ENCODE measurements at regions not wholly inside any gene's neighbourhood (a gene's known extent, or its start where the extent isn't known, plus 50 kb on each side); places are given as distances from the start of the nearest gene placed in this dataset.
"Not testable (repeated sequence)": the region's sequence is repeated elsewhere in the genome, so short reads cannot be mapped to it uniquely, and the experiment has no call there.

GRCh38 chr17:68766640-68767039, 165.5 kb upstream of the FAM20A start:
- Histone ChIP-seq H3K9me3 (ENCODE audit: low read depth, low read length) (no peaks in the 10 kb centered on the region), H3K4me1 (ENCODE audit: insufficient read depth, low read length) (no peaks in the 10 kb centered on the region), H3K27me3 (ENCODE audit: insufficient read depth, low read length) (no peaks in the 10 kb centered on the region), H3K4me3 (ENCODE audit: low read length) (no peak overlapping the region)

DNA sequence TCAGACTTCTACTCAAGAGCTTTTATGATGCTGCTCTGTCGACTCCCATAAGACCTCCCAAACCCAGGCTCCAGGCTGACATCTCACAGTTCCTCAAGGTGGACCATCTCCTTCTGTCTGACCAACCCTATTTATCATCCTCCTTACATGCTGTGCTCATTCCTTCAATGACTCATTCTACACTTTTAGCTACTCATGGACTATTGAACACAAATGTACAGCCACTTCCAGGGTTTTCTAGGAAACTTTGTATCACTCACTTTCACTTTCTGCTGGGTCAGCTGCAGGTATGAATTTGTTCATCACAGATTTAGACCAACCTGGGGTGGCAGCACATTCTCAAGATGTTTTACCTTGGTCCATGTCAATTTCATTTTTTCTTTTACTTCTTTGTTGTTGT, 162.4 kb upstream of the FAM20A start:
- Histone ChIP-seq H3K4me1 (ENCODE audit: insufficient read depth, low read length) (peaks cover 5% of the 10 kb centered on the region), H3K9me3 (ENCODE audit: low read depth, low read length) (no peaks in the 10 kb centered on the region), H3K27me3 (ENCODE audit: insufficient read depth, low read length) (no peaks in the 10 kb centered on the region)

DNA sequence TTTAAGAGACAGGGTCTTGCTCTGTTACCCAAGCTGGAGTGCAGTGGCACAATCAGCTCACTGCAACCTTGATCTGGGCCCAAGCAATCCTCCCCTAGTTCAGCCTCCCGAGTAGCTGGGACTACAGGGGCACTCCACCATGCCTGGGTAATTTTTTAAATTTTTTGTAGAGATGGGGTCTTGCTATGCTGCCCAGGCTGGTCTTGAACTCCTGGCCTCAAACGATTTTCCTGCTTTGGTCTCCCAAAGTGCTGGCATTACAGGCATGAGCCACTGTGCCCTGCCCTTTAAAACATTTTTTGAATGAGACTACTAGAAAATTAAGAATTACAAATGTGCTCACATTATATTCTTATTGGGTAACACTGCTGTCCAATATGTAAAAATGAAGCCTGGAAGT, 161.7 kb upstream of the FAM20A start:
- H3K9me3 ChIP-seq (ENCODE audit: low read depth, low read length), result no peaks in the 10 kb centered on the region
- H3K4me3 ChIP-seq (ENCODE audit: low read length), result no peak overlapping the region
- peaks cover 5% of the 10 kb centered on the region for H3K4me1 ChIP-seq (ENCODE audit: insufficient read depth, low read length)
- H3K27me3 ChIP-seq (ENCODE audit: insufficient read depth, low read length), result no peaks in the 10 kb centered on the region

More for the DNA sequence above, 162.4 kb upstream of the FAM20A start:
- H3K4me3 ChIP-seq (ENCODE audit: low read length), result no peak overlapping the region

DNA sequence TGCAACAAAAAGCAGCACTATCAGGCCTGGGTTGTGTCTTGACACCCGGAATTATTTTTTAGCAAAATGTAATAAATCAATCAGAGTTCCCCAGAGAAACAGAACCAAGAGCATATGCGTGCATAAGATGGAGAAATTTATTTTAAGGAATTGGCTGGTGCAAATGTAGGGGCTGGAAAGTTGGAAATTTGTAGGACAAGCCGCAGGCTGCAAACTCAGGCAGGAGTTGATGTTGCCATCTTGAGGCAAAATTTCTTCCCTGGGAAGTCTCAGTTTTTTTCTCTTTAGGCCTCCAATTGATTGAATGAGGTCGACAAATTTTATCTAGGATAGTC, 158.9 kb upstream of the FAM20A start:
- Histone ChIP-seq H3K4me1 (ENCODE audit: insufficient read depth, low read length) (peaks cover 5% of the 10 kb centered on the region), H3K27me3 (ENCODE audit: insufficient read depth, low read length) (no peaks in the 10 kb centered on the region), H3K4me3 (ENCODE audit: low read length) (no peak overlapping the region), H3K9me3 (ENCODE audit: low read depth, low read length) (no peaks in the 10 kb centered on the region)

- H3K9me3 ChIP-seq (ENCODE audit: low read depth, low read length), result no peaks in the 10 kb centered on the region
- no peaks in the 10 kb centered on the region for H3K27me3 ChIP-seq (ENCODE audit: insufficient read depth, low read length)
- H3K4me1 ChIP-seq (ENCODE audit: insufficient read depth, low read length), result peaks cover 5% of the 10 kb centered on the region
- peak overlapping the region; percentile 33 for H3K4me3 ChIP-seq (ENCODE audit: low read length)
Observed at GRCh38 chr17:68759343-68760140, 158.4 kb upstream of the FAM20A start.

GRCh38 chr17:68759002-68759342, 157.8 kb upstream of the FAM20A start:
- Histone ChIP-seq H3K4me1 (ENCODE audit: insufficient read depth, low read length) (peaks cover 5% of the 10 kb centered on the region), H3K27me3 (ENCODE audit: insufficient read depth, low read length) (no peaks in the 10 kb centered on the region), H3K4me3 (ENCODE audit: low read length) (no peak overlapping the region), H3K9me3 (ENCODE audit: low read depth, low read length) (no peaks in the 10 kb centered on the region)

GRCh38 chr17:68757866-68758757, 156.9 kb upstream of the FAM20A start:
- H3K4me3 ChIP-seq (ENCODE audit: low read length); H3K9me3 ChIP-seq (ENCODE audit: low read depth, low read length); H3K27me3 ChIP-seq (ENCODE audit: insufficient read depth, low read length); H3K4me1 ChIP-seq (ENCODE audit: insufficient read depth, low read length): not testable (repeated sequence)

DNA sequence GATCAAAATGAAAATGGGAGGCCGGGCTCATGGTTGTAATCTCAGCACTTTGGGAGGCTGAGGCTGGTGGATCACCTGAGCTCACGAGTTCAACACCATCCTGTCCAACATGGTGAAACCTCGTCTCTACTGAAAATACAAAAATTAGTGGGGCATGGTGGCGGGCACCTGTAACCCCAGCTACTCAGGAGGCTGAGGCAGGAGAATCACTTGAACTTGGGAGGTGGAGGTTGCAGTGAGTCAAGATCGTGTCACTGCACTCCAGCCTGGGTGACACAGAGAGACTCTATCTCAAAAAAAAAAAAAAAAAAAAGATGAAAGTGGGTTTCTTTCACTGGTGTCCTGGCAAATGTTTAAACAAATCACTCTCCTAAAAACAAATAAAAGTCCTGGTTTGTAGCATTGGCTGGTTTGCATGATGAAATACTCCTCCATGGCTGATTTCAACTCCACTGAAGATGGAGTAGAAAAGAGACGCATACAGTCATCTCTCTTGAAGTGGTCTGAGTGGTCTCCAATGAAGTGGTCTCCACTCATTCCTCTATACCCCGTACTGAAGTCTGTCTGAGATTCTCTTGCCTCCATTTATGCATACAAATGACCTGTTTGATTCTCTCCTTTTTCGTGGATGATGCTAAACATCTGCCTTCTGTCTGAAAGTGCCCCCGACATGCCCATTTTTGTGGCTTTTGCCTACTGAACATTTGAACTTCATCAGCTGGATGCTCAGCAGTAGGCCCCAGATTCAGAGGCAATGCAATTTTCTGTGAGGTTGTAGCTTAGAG, 153.0 kb upstream of the FAM20A start:
- no peaks in the 10 kb centered on the region for H3K27me3 ChIP-seq (ENCODE audit: insufficient read depth, low read length)
- no peaks in the 10 kb centered on the region for H3K9me3 ChIP-seq (ENCODE audit: low read depth, low read length)
- no peak overlapping the region for H3K4me3 ChIP-seq (ENCODE audit: low read length)
- peaks cover under 1% of the 10 kb centered on the region for H3K4me1 ChIP-seq (ENCODE audit: insufficient read depth, low read length)

- no peaks in the 10 kb centered on the region for H3K9me3 ChIP-seq (ENCODE audit: low read depth, low read length)
- no peak overlapping the region for H3K4me3 ChIP-seq (ENCODE audit: low read length)
- H3K27me3 ChIP-seq (ENCODE audit: insufficient read depth, low read length), result no peaks in the 10 kb centered on the region
- no peaks in the 10 kb centered on the region for H3K4me1 ChIP-seq (ENCODE audit: insufficient read depth, low read length)
Observed at GRCh38 chr17:68750208-68750562, 149.0 kb upstream of the FAM20A start.

DNA sequence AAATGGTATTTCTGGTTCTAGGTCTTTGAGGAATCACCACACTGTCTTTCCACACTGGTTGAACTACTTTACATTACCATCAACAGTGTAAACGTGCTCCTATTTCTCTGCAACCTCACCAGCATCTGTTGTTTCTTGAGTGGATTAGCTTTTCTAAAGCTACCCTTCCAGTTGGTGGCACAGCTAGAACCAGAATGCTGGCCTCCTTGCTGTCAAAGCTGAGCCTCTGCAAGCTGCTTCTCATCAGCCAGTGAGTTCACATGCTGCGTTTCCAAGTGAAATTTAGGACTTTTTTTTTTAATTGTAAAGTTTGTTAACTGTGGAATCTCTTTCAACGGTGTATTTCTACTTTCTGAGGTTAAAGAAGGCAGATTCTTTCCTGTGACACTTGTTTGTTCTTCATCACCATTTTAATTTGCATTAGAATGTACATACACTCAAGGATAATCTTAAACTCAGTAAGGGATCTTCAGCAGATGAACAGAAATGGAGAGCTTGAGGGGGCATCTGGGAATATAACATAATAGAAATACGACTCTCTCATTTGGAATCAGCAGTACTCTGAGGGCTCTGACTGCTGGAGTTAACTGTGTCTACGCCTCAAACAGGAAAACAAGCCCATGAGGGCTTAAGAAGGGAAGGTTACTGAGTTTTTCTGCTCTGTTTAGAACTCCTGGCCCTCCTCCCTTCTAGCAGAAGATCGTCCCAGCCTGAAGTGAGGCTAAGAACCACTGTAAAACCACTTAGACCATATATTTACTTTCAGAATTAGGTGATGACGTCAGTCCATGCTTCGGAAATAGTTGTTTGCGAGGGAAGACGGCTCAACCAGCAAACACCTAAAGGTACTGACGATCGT, 148.4 kb upstream of the FAM20A start:
- Histone ChIP-seq H3K4me3 (ENCODE audit: low read length) (no peak overlapping the region), H3K9me3 (ENCODE audit: low read depth, low read length) (no peaks in the 10 kb centered on the region), H3K27me3 (ENCODE audit: insufficient read depth, low read length) (no peaks in the 10 kb centered on the region), H3K4me1 (ENCODE audit: insufficient read depth, low read length) (no peaks in the 10 kb centered on the region)

DNA sequence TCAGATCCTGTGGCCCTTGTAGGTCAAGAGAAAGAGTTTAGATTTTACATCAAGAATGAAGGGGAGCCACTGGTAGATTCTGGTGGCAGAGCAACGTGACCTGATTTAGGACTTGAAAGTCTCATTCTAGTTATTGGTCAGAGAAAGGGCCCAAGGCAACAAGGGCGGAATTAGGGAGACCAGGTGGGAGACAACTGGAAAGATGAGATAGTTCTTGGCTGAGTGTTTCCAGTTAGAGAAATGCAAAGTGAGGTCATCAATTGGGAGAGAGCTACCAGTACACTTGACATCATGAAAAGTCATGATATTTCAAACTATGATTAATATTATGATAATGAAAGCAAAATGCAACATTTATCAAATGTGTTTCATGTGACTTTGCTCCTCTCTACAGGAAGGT, 147.2 kb upstream of the FAM20A start:
- Histone ChIP-seq H3K27me3 (ENCODE audit: insufficient read depth, low read length) (no peaks in the 10 kb centered on the region), H3K9me3 (ENCODE audit: low read depth, low read length) (no peaks in the 10 kb centered on the region), H3K4me1 (ENCODE audit: insufficient read depth, low read length) (no peaks in the 10 kb centered on the region), H3K4me3 (ENCODE audit: low read length) (no peak overlapping the region)

- Histone ChIP-seq H3K4me3 (ENCODE audit: low read length) (no peak overlapping the region), H3K4me1 (ENCODE audit: insufficient read depth, low read length) (no peaks in the 10 kb centered on the region), H3K9me3 (ENCODE audit: low read depth, low read length) (no peaks in the 10 kb centered on the region), H3K27me3 (ENCODE audit: insufficient read depth, low read length) (peaks cover 5% of the 10 kb centered on the region)
Observed at GRCh38 chr17:68740555-68741447, 139.6 kb upstream of the FAM20A start.

GRCh38 chr17:68737761-68738443, 136.7 kb upstream of the FAM20A start:
- H3K4me3 ChIP-seq (ENCODE audit: low read length), result no peak overlapping the region
- no peaks in the 10 kb centered on the region for H3K4me1 ChIP-seq (ENCODE audit: insufficient read depth, low read length)
- H3K27me3 ChIP-seq (ENCODE audit: insufficient read depth, low read length), result peaks cover 5% of the 10 kb centered on the region
- H3K9me3 ChIP-seq (ENCODE audit: low read depth, low read length), result no peaks in the 10 kb centered on the region

Data from mononuclear cell (primary cell).